Common myeloid progenitor, CD34-positive (primary cell): ENCODE measurements at regions not wholly inside any gene's neighbourhood (a gene's known extent, or its start where the extent isn't known, plus 50 kb on each side); places are given as distances from the start of the nearest gene placed in this dataset.

Experiments
- CTCF ChIA-PET: fragments of 350-600 bp; sonication (Branson Sonifier 250); formaldehyde crosslinking; loops from one replicate; lab custom pipeline; 2021; ENCODE audit warnings: antibody characterized with exemption; lab: Charles Lee
- POLR2A ChIA-PET: fragments of 350-600 bp; sonication (Branson Sonifier 250); formaldehyde crosslinking; loops from one replicate; lab custom pipeline; 2021; ENCODE audit warnings: antibody characterized with exemption; lab: Charles Lee
- DNase-seq, 3 donors: peaks; one replicate each; pipeline versions ENCODE4 v3.0.0 to v3.0.0-alpha.2; 2013
- H3K27ac ChIP-seq, 2 experiments: 1 replicate in 1 of 2; 2 replicates in 1 of 2; pipeline ENCODE4 v1.7.0; 2013; ENCODE audit warnings: inconsistent platforms in 2 of 2, low read length in 2 of 2, mild to moderate bottlenecking in 2 of 2, low read depth in 1 of 2, moderate library complexity in 1 of 2; ENCODE audit not compliant: severe bottlenecking in 2 of 2, insufficient read depth in 1 of 2, poor library complexity in 1 of 2
- H3K27me3 ChIP-seq, 5 experiments: replicated peaks in 2 of 5; 1 replicate in 3 of 5; 2 replicates in 2 of 5; pipeline versions ENCODE4 v1.6.1 to v1.7.0; 2013; ENCODE audit warnings: low read length in 4 of 5, mild to moderate bottlenecking in 2 of 5, moderate library complexity in 2 of 5, inconsistent platforms in 1 of 5; ENCODE audit not compliant: insufficient read depth in 5 of 5, control insufficient read depth in 4 of 5
- H3K36me3 ChIP-seq, 4 experiments: 1 replicate in 2 of 4; 2 replicates in 2 of 4; pipeline versions ENCODE4 v1.6.1 to v1.7.0; 2013; ENCODE audit warnings: low read length in 3 of 4, control low read depth in 1 of 4, mild to moderate bottlenecking in 1 of 4; ENCODE audit not compliant: control insufficient read depth in 4 of 4, insufficient read depth in 4 of 4
- H3K4me1 ChIP-seq, 4 experiments: 1 replicate in 3 of 4; 2 replicates in 1 of 4; pipeline versions ENCODE4 v1.6.1 to v1.7.1; 2013; ENCODE audit warnings: low read length in 3 of 4, mild to moderate bottlenecking in 3 of 4, control low read depth in 1 of 4, inconsistent platforms in 1 of 4, moderate library complexity in 1 of 4; ENCODE audit not compliant: control insufficient read depth in 4 of 4, insufficient read depth in 4 of 4; ENCODE audit errors: control extremely low read depth in 1 of 4
- H3K4me3 ChIP-seq, 7 experiments: 1 replicate in 4 of 7; 2 replicates in 3 of 7; pipeline versions ENCODE4 v1.5.1 to v1.7.0; 2013; ENCODE audit warnings: mild to moderate bottlenecking in 7 of 7, low read length in 6 of 7, moderate library complexity in 6 of 7, inconsistent platforms in 2 of 7, low read depth in 2 of 7, control low read depth in 1 of 7; ENCODE audit not compliant: insufficient read depth in 4 of 7, control insufficient read depth in 1 of 7; ENCODE audit errors: extremely low read depth in 1 of 7
- H3K9me3 ChIP-seq, 5 experiments: 1 replicate in 4 of 5; 2 replicates in 1 of 5; pipeline versions ENCODE4 v1.6.1 to v1.7.1; 2013; ENCODE audit warnings: low read length in 4 of 5, mild to moderate bottlenecking in 2 of 5, inconsistent platforms in 1 of 5, low read depth in 1 of 5, moderate library complexity in 1 of 5; ENCODE audit not compliant: control insufficient read depth in 4 of 5, insufficient read depth in 2 of 5; ENCODE audit errors: control extremely low read depth in 1 of 5
- WGBS: methylation state at CpG from one replicate; pipeline ENCODE4 v1.1.5; 2013; ENCODE audit not compliant: insufficient coverage; 5-methylcytosine and 5-hydroxymethylcytosine counted together

- ChIA-PET CTCF (no interaction called here), POLR2A (no interaction called here)
- no CpG with 5 or more reads among the region's 2 CpGs for WGBS
- peaks cover 0 to 19% (median 9%) of the 10 kb centered on the region in 5 experiments for H3K9me3 ChIP-seq
- no peaks in the 10 kb centered on the region for H3K4me1 ChIP-seq
- no peak overlapping the region for H3K4me3 ChIP-seq
- no peaks in the 10 kb centered on the region for H3K36me3 ChIP-seq
- H3K27ac ChIP-seq = no peak overlapping the region
- DNase-seq = no peak
- H3K27me3 ChIP-seq = no peaks in the 10 kb centered on the region
Measured at GRCh38 chr7:10756981-10757380, 216.7 kb upstream of the PHF14 start.

GRCh38 chr7:10759120-10759519 lies 214.6 kb upstream of the PHF14 start:
- H3K36me3 ChIP-seq = no peaks in the 10 kb centered on the region
- POLR2A ChIA-PET = no interaction called here
- H3K27me3 ChIP-seq = no peaks in the 10 kb centered on the region
- no peak overlapping the region for H3K27ac ChIP-seq
- H3K4me1 ChIP-seq = no peaks in the 10 kb centered on the region
- WGBS = 100% methylated on average over 2 of the region's 2 CpGs
- no peak overlapping the region for H3K4me3 ChIP-seq
- H3K9me3 ChIP-seq = peaks cover 0 to 19% (median 9%) of the 10 kb centered on the region in 5 experiments
- CTCF ChIA-PET = no interaction called here
- no peak for DNase-seq

GRCh38 chr7:10767771-10768170 lies 205.9 kb upstream of the PHF14 start:
- H3K4me3 ChIP-seq = no peak overlapping the region
- H3K36me3 ChIP-seq = no peaks in the 10 kb centered on the region

GRCh38 chr7:10770176-10770575 lies 203.5 kb upstream of the PHF14 start:
- H3K27me3 ChIP-seq = no peaks in the 10 kb centered on the region
- no peaks in the 10 kb centered on the region for H3K4me1 ChIP-seq
- H3K4me3 ChIP-seq = no peak overlapping the region
- no peaks in the 10 kb centered on the region for H3K36me3 ChIP-seq
- ChIA-PET POLR2A (no interaction called here), CTCF (no interaction called here)
- no peak for DNase-seq
- H3K9me3 ChIP-seq = no peaks in the 10 kb centered on the region
- 100% methylated on average over 2 of the region's 5 CpGs for WGBS
- H3K27ac ChIP-seq = no peak overlapping the region

More at GRCh38 chr7:10767771-10768170, 205.9 kb upstream of the PHF14 start:
- CTCF ChIA-PET = no interaction called here
- Histone ChIP-seq H3K4me1 (no peaks in the 10 kb centered on the region), H3K9me3 (no peaks in the 10 kb centered on the region), H3K27me3 (no peaks in the 10 kb centered on the region), H3K27ac (no peak overlapping the region)
- DNase-seq = no peak
- 80% methylated on average over 1 of the region's 4 CpGs for WGBS
- POLR2A ChIA-PET = no interaction called here

- Histone ChIP-seq H3K27me3 (no peaks in the 10 kb centered on the region), H3K9me3 (no peaks in the 10 kb centered on the region), H3K4me3 (no peak overlapping the region), H3K4me1 (no peaks in the 10 kb centered on the region), H3K36me3 (no peaks in the 10 kb centered on the region), H3K27ac (no peak overlapping the region)
- no CpG with 5 or more reads among the region's 3 CpGs for WGBS
- no peak for DNase-seq
- CTCF ChIA-PET = no interaction called here
- POLR2A ChIA-PET = no interaction called here
Measured at GRCh38 chr7:10773430-10773829, 200.2 kb upstream of the PHF14 start.

GRCh38 chr7:10779465-10780399 lies 193.9 kb upstream of the PHF14 start:
- no peak for DNase-seq
- ChIA-PET CTCF (no interaction called here), POLR2A (no interaction called here)
- Histone ChIP-seq H3K36me3 (no peaks in the 10 kb centered on the region), H3K9me3 (peaks cover 0 to 4% (median 0%) of the 10 kb centered on the region in 5 experiments), H3K4me3 (no peak overlapping the region), H3K4me1 (no peaks in the 10 kb centered on the region), H3K27ac (no peak overlapping the region), H3K27me3 (no peaks in the 10 kb centered on the region)
- 98% methylated on average over 41 of the region's 52 CpGs for WGBS

- Histone ChIP-seq H3K27me3 (no peaks in the 10 kb centered on the region), H3K4me3 (no peak overlapping the region), H3K36me3 (no peaks in the 10 kb centered on the region), H3K4me1 (no peaks in the 10 kb centered on the region), H3K27ac (no peak overlapping the region), H3K9me3 (peaks cover 0 to 4% (median 0%) of the 10 kb centered on the region in 5 experiments)
- ChIA-PET CTCF (no interaction called here), POLR2A (no interaction called here)
- no peak for DNase-seq
- WGBS = 96% methylated on average over 5 of the region's 7 CpGs
Measured at GRCh38 chr7:10780400-10780747, 193.3 kb upstream of the PHF14 start.
